Effector memory CD8-positive, alpha-beta T cell (primary cell): ENCODE measurements at regions not wholly inside any gene's neighbourhood (a gene's known extent, or its start where the extent isn't known, plus 50 kb on each side); places are given as distances from the start of the nearest gene placed in this dataset.
"Not testable (repeated sequence)": the region's sequence is repeated elsewhere in the genome, so short reads cannot be mapped to it uniquely, and the experiment has no call there.

Experiments
- ATAC-seq: fragments of 150-1000 bp; cut with Tn5 transposase; replicated peaks from 2 replicates; pipeline ENCODE4 v1.10.0; 2021; ENCODE audit warnings: mild to moderate bottlenecking, moderate library complexity
- DNase-seq, 3 experiments: peaks; one replicate each; pipeline ENCODE4 v3.0.0; 2021
- H3K27ac Mint-ChIP-seq, 2 donors: one replicate each; pipeline ENCODE4 v1.8.0; 2022; ENCODE audit warnings: mild to moderate bottlenecking in 2 of 2, mixed read lengths in 2 of 2, moderate library complexity in 2 of 2
- H3K27me3 Mint-ChIP-seq, 2 donors: one replicate each; pipeline ENCODE4 v1.8.0; 2022; ENCODE audit warnings: mixed read lengths in 2 of 2
- H3K36me3 Mint-ChIP-seq: one replicate; pipeline ENCODE4 v1.8.0; 2022; ENCODE audit warnings: mild to moderate bottlenecking, moderate library complexity, mixed read lengths; ENCODE audit not compliant: insufficient read depth
- H3K4me1 Mint-ChIP-seq, 2 donors: one replicate each; pipeline ENCODE4 v1.8.0; 2022; ENCODE audit warnings: low read depth in 2 of 2, mixed read lengths in 2 of 2
- H3K4me3 Mint-ChIP-seq, 2 donors: one replicate each; pipeline ENCODE4 v1.8.0; 2022; ENCODE audit warnings: mild to moderate bottlenecking in 2 of 2, mixed read lengths in 2 of 2, moderate library complexity in 2 of 2
- H3K9me3 Mint-ChIP-seq, 2 donors: one replicate each; pipeline ENCODE4 v1.8.0; 2022; ENCODE audit warnings: mixed read lengths in 2 of 2

GRCh38 chrX:47722260-47722659 is 63.3 kb upstream of the UXT start:
- DNase-seq (no peak), ATAC-seq (no peak)
- Mint-ChIP-seq H3K4me3 (no peak overlapping the region), H3K9me3 (no peaks in the 10 kb centered on the region), H3K4me1 (no peaks in the 10 kb centered on the region), H3K27ac (no peak overlapping the region), H3K27me3 (peaks cover 5 to 22% of the 10 kb centered on the region in 2 donors), H3K36me3 (no peaks in the 10 kb centered on the region)

GRCh38 chrX:47715078-47715477 is 56.1 kb upstream of the UXT start:
- not testable (repeated sequence) for H3K4me3 Mint-ChIP-seq, H3K27ac Mint-ChIP-seq, H3K4me1 Mint-ChIP-seq, H3K9me3 Mint-ChIP-seq, DNase-seq, H3K36me3 Mint-ChIP-seq, ATAC-seq
- H3K27me3 Mint-ChIP-seq, result peaks cover 0 to 17% of the 10 kb centered on the region in 2 donors

- H3K27me3 Mint-ChIP-seq, result peaks cover 4 to 18% of the 10 kb centered on the region in 2 donors
- H3K4me3 Mint-ChIP-seq, ATAC-seq, H3K27ac Mint-ChIP-seq, H3K36me3 Mint-ChIP-seq, H3K9me3 Mint-ChIP-seq, DNase-seq, H3K4me1 Mint-ChIP-seq: not testable (repeated sequence)
These were observed 53.7 kb upstream of the UXT start for GRCh38 chrX:47712675-47713074.

- no peaks in the 10 kb centered on the region for H3K9me3 Mint-ChIP-seq
These were observed 51.3 kb upstream of the UXT start for GRCh38 chrX:47710252-47710651.

More at GRCh38 chrX:47710252-47710651, 51.3 kb upstream of the UXT start:
- no peak overlapping the region for H3K4me3 Mint-ChIP-seq
- no peaks in the 10 kb centered on the region for H3K36me3 Mint-ChIP-seq
- ATAC-seq, result no peak
- H3K4me1 Mint-ChIP-seq, result no peaks in the 10 kb centered on the region
- no peak for DNase-seq
- H3K27ac Mint-ChIP-seq, result no peak overlapping the region
- H3K27me3 Mint-ChIP-seq, result peaks cover 10 to 21% of the 10 kb centered on the region in 2 donors
